WI38 (cell line): ENCODE measurements at regions not wholly inside any gene's neighbourhood (a gene's known extent, or its start where the extent isn't known, plus 50 kb on each side); places are given as distances from the start of the nearest gene placed in this dataset.

Experiments
- H3K4me3 ChIP-seq: 2 replicates; pipeline ENCODE4 v1.5.1; 2011; ENCODE audit warnings: low read depth, mild to moderate bottlenecking, control low read depth, low read length
- TF ChIP-seq, protein P1 (sequence below): IDR thresholded peaks from 2 replicates; pipeline ENCODE4 v1.5.1; 2012; ENCODE audit warnings: low read depth, mild to moderate bottlenecking, control low read depth, low read length

DNA sequence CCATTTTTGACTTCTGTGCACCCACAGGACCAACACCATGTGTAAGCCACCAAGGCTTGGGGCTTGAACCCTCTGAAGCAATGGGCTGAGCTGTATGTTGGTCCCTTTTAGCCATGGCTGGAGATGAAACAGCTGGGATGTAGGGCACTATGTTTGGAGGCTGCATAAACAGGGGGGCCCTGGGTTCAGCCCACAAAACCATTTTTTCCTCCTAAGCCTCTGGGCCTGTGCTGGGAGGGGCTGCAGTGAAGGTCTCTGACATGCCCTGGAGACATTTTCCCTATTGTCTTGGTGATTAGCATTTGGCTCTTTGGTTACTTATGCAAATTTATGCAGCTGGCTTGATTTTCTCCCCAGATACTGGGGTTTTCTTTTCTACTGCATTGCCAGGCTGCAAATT, 144.9 kb downstream of the ZNF326 start:
- TF ChIP-seq, protein P1, sequence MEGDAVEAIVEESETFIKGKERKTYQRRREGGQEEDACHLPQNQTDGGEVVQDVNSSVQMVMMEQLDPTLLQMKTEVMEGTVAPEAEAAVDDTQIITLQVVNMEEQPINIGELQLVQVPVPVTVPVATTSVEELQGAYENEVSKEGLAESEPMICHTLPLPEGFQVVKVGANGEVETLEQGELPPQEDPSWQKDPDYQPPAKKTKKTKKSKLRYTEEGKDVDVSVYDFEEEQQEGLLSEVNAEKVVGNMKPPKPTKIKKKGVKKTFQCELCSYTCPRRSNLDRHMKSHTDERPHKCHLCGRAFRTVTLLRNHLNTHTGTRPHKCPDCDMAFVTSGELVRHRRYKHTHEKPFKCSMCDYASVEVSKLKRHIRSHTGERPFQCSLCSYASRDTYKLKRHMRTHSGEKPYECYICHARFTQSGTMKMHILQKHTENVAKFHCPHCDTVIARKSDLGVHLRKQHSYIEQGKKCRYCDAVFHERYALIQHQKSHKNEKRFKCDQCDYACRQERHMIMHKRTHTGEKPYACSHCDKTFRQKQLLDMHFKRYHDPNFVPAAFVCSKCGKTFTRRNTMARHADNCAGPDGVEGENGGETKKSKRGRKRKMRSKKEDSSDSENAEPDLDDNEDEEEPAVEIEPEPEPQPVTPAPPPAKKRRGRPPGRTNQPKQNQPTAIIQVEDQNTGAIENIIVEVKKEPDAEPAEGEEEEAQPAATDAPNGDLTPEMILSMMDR: no peak

DNA sequence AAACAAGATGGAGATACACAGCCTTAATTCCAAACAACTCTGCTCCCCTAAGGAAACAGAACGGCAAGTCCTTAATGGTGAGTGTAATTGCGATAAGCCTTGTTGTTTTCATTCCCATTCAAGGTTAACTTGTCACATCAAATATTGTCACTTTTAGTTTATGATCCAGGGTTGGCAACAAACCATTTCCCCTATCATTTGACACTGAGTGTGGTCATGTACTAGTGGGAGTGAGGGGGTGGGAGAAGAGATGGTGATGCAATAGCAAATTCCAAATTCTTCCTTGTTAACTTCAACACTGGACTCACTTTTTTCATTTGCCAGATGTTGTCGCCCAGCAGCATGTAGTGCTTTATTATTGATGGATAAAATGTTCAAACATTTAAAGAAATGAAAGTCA, 140.4 kb downstream of the ZNF326 start:
- TF ChIP-seq, protein P1: no peak
- H3K4me3 ChIP-seq: no peak overlapping the region

More for the DNA sequence above, 144.9 kb downstream of the ZNF326 start:
- H3K4me3 ChIP-seq: no peak overlapping the region

DNA sequence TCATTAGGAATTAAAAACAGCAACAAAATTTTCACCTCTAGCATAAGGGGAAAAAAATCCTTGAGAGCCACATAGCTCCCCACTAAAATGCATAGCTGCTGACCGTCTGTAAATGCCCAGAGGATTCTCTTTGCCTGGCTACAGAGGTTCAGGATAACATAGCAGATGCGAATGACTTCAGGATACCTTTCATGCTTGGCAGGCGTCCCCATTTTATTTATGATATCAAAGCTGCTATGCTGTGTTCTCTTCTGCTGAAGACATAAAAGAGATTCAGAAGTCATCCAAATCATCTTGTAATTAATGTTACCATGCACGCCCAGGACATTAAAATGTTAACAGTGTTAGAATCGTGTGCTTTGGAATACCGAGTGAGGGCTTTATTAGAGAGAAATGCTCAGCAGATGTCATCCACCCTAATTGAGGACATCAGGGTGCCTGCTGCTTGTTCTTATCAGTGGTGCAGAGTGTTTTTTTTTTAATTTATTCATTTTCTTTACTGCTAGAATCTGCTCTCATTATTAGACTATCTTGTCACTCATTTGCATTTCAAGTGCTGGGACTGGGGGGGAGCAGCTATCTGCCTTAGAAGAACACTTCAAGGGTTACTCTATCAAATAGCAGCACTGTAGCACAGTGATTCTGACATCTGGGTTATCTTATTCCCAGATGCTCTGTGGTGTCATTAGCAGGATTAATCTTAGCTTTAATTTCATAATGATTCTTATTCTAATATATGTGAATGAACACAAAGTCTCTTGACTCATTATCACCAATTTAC, 139.5 kb downstream of the ZNF326 start:
- no peak overlapping the region for H3K4me3 ChIP-seq
- TF ChIP-seq, protein P1: no peak

DNA sequence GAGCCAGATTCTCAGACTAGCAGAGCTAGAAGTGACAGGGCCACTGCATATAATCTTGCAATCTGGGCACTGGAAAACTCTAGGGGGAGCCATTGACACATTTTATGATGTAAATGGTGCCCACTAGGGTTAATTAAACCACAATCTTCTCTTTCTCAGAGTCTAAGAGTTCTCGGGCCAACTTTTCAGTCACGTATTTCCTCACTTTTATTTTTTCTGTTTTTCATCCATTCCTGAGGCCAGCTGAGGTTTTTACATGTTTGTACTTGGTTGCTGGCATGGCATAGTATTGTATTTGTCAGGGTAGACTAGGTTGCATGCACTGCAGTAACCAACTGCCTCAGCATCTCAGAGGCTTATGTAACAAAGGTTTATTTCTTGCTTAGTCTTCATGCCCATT, 138.2 kb downstream of the ZNF326 start:
- no peak overlapping the region for H3K4me3 ChIP-seq
- TF ChIP-seq, protein P1: peak; percentile 17; the same call in 1 of the 2 replicates

DNA sequence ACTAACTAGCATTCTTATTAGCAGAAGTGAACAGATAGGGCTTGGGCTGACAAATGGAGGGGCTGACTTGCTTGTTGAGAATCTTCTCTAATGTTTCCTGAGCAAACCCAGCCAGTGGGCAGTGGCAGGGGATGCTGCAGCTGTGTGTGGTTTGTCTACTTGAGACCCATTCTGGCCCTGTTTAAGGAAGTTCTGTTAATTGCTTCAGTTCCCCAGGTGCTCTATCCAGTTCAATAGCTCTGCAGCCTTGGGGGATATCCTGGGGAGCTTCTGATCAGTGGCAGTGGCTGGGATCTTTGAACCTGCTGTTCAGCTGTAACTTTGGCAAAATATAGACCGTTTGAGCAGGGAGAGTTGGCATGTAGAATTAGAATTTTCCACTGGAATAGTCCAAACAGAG, 137.4 kb downstream of the ZNF326 start:
- TF ChIP-seq, protein P1: no peak
- H3K4me3 ChIP-seq: no peak overlapping the region

DNA sequence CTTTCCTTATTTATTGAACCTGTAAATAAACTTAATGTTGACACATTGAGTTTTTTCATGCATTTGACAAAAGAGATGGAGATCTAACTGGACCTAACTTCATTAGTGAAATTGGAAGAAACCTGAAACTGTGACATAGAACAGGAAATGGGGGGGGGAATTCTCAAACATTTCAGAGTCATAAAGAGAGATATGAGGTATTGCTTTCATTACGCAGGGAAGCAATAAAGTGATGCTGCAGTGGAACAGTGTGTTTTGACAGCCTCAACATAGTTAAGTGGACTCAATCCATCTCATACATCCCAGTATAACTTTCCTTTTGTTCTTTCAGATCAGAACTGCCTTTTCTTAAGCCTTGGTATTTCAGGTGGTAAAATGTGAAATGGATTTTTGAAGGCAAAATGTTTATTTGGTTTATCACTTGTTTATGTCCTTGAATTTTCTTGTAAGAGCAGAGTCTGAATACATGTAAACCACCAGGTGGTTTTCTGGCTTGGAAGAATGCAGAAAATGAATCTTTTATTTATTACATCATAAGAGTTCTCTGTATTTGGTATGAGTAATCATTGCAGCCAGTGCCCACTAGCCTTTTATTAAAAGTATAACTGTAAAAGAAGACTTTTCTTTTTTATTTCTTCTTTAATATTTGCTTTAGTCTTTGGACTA, 132.5 kb downstream of the ZNF326 start:
- no peak overlapping the region for H3K4me3 ChIP-seq

More for the DNA sequence above, 132.5 kb downstream of the ZNF326 start:
- TF ChIP-seq, protein P1: no peak
